GM18499 (cell line): ENCODE measurements at regions not wholly inside any gene's neighbourhood (a gene's known extent, or its start where the extent isn't known, plus 50 kb on each side); places are given as distances from the start of the nearest gene placed in this dataset.

Experiments used
- ATAC-seq: cut with Tn5 transposase; IDR thresholded peaks from one replicate; pipeline ENCODE4 v1.9.1; 2021; ENCODE audit warnings: moderate number of reproducible peaks; ENCODE audit not compliant: insufficient read depth, unreplicated experiment

- ATAC-seq: no peak
Observed at GRCh38 chr7:130975731-130976130, 241.7 kb upstream of the KLF14 start.

- no peak for ATAC-seq
Observed at GRCh38 chr7:130982160-130982638, 248.2 kb upstream of the KLF14 start.

GRCh38 chr7:130982651-130983050 is 248.6 kb upstream of the KLF14 start:
- no peak for ATAC-seq

GRCh38 chr7:130985361-130985760 is 251.4 kb upstream of the KLF14 start:
- ATAC-seq: no peak

GRCh38 chr7:130986261-130986690 is 252.3 kb upstream of the KLF14 start:
- ATAC-seq: no peak

GRCh38 chr7:130987092-130987491 is 253.1 kb upstream of the KLF14 start:
- no peak for ATAC-seq

- ATAC-seq: no peak
Observed at GRCh38 chr7:130988443-130988842, 254.4 kb upstream of the KLF14 start.

GRCh38 chr7:130989101-130989795 is 255.2 kb upstream of the KLF14 start:
- ATAC-seq: no peak

GRCh38 chr7:130990178-130990832 is 256.3 kb upstream of the KLF14 start:
- ATAC-seq: no peak

GRCh38 chr7:130993671-130994365 is 259.8 kb upstream of the KLF14 start:
- no peak for ATAC-seq

- ATAC-seq: no peak
Observed at GRCh38 chr7:130994378-130995115, 260.5 kb upstream of the KLF14 start.

GRCh38 chr7:130995252-130996081 is 261.5 kb upstream of the KLF14 start:
- ATAC-seq: no peak

- ATAC-seq: no peak
Observed at GRCh38 chr7:130996205-130996832, 262.3 kb upstream of the KLF14 start.

GRCh38 chr7:130996833-130997231 is 262.8 kb upstream of the KLF14 start:
- no peak for ATAC-seq

GRCh38 chr7:130998993-130999602 is 265.1 kb upstream of the KLF14 start:
- no peak for ATAC-seq

- ATAC-seq: no peak
Observed at GRCh38 chr7:130999926-131000325, 265.9 kb upstream of the KLF14 start.

GRCh38 chr7:131000389-131000788 is 266.4 kb upstream of the KLF14 start:
- ATAC-seq: no peak

- ATAC-seq: no peak
Observed at GRCh38 chr7:131000873-131001272, 266.9 kb upstream of the KLF14 start.

GRCh38 chr7:131002600-131002999 is 268.6 kb upstream of the KLF14 start:
- ATAC-seq: no peak
